ENCODE measurements at regions not wholly inside any gene's neighbourhood (a gene's known extent, or its start where the extent isn't known, plus 50 kb on each side); places are given as distances from the start of the nearest gene placed in this dataset.
A peak's percentile ranks its signal among the peaks of the same experiment; 100 is the strongest.

- no peak for TF ChIP-seq CTCF (IDR thresholded peaks at IDR 0.05; ENCODE audit: borderline replicate concordance, control extremely low read depth, extremely low read depth, insufficient read depth, missing control alignments)
- in situ Hi-C loops (cut with MboI; ENCODE audit: low sequenced_read_pairs, unreplicated experiment), result no loop called here
- no peak for DNase-seq (ENCODE audit: low spot score)
Measured at GRCh38 chr5:82522897-82523296, 244.7 kb upstream of the RPS23 start.

GRCh38 chr5:82521431-82522051, 243.4 kb upstream of the RPS23 start:
- in situ Hi-C loops (cut with MboI; ENCODE audit: low sequenced_read_pairs, unreplicated experiment), result no loop called here
- TF ChIP-seq CTCF (IDR thresholded peaks at IDR 0.05; ENCODE audit: borderline replicate concordance, control extremely low read depth, extremely low read depth, insufficient read depth, missing control alignments), result no peak
- no peak for DNase-seq (ENCODE audit: low spot score)

- no peak for TF ChIP-seq CTCF (IDR thresholded peaks at IDR 0.05; ENCODE audit: borderline replicate concordance, control extremely low read depth, extremely low read depth, insufficient read depth, missing control alignments)
- DNase-seq (ENCODE audit: low spot score), result no peak
- in situ Hi-C loops (cut with MboI; ENCODE audit: low sequenced_read_pairs, unreplicated experiment), result no loop called here
Measured at GRCh38 chr5:82519558-82519957, 241.4 kb upstream of the RPS23 start.

- in situ Hi-C loops (cut with MboI; ENCODE audit: low sequenced_read_pairs, unreplicated experiment), result no loop called here
- TF ChIP-seq CTCF (IDR thresholded peaks at IDR 0.05; ENCODE audit: borderline replicate concordance, control extremely low read depth, extremely low read depth, insufficient read depth, missing control alignments), result no peak
- DNase-seq (ENCODE audit: low spot score), result no peak
Measured at GRCh38 chr5:82517544-82518075, 239.5 kb upstream of the RPS23 start.

GRCh38 chr5:82513738-82514137, 235.6 kb upstream of the RPS23 start:
- no peak for DNase-seq (ENCODE audit: low spot score)
- in situ Hi-C loops (cut with MboI; ENCODE audit: low sequenced_read_pairs, unreplicated experiment), result no loop called here
- no peak for TF ChIP-seq CTCF (IDR thresholded peaks at IDR 0.05; ENCODE audit: borderline replicate concordance, control extremely low read depth, extremely low read depth, insufficient read depth, missing control alignments)

- in situ Hi-C loops (cut with MboI; ENCODE audit: low sequenced_read_pairs, unreplicated experiment), result no loop called here
- peak; percentile 12 for DNase-seq (ENCODE audit: low spot score)
- no peak for TF ChIP-seq CTCF (IDR thresholded peaks at IDR 0.05; ENCODE audit: borderline replicate concordance, control extremely low read depth, extremely low read depth, insufficient read depth, missing control alignments)
Measured at GRCh38 chr5:82512025-82512424, 233.9 kb upstream of the RPS23 start.

Data from GM13976 (cell line).